ENCODE measurements at regions not wholly inside any gene's neighbourhood (a gene's known extent, or its start where the extent isn't known, plus 50 kb on each side); places are given as distances from the start of the nearest gene placed in this dataset.

- DNase-seq (ENCODE audit: low read depth in 2 of 2, low spot score in 1 of 2): no peak
Observed at GRCh38 chr14:104355101-104356019, 217.0 kb downstream of the KIF26A start.

- DNase-seq (ENCODE audit: low read depth in 2 of 2, low spot score in 1 of 2): no peak
Observed at GRCh38 chr14:104356020-104356737, 217.8 kb downstream of the KIF26A start.

- no peak for DNase-seq (ENCODE audit: low read depth in 2 of 2, low spot score in 1 of 2)
Observed at GRCh38 chr14:104356738-104357688, 218.6 kb downstream of the KIF26A start.

- DNase-seq (ENCODE audit: low read depth in 2 of 2, low spot score in 1 of 2): no peak
Observed at GRCh38 chr14:104357689-104358527, 219.5 kb downstream of the KIF26A start.

- DNase-seq (ENCODE audit: low read depth in 2 of 2, low spot score in 1 of 2): no peak
Observed at GRCh38 chr14:104358528-104359300, 220.3 kb downstream of the KIF26A start.

GRCh38 chr14:104359301-104359968, 220.1 kb upstream of the C14orf180 start:
- DNase-seq (ENCODE audit: low read depth in 2 of 2, low spot score in 1 of 2): no peak

GRCh38 chr14:104359969-104360442, 219.6 kb upstream of the C14orf180 start:
- no peak for DNase-seq (ENCODE audit: low read depth in 2 of 2, low spot score in 1 of 2)

- no peak for DNase-seq (ENCODE audit: low read depth in 2 of 2, low spot score in 1 of 2)
Observed at GRCh38 chr14:104360501-104360900, 219.1 kb upstream of the C14orf180 start.

GRCh38 chr14:104361101-104361591, 218.4 kb upstream of the C14orf180 start:
- DNase-seq (ENCODE audit: low read depth in 2 of 2, low spot score in 1 of 2): no peak

GRCh38 chr14:104361921-104362681, 217.5 kb upstream of the C14orf180 start:
- DNase-seq (ENCODE audit: low read depth in 2 of 2, low spot score in 1 of 2): no peak

GRCh38 chr14:104362761-104363605, 216.6 kb upstream of the C14orf180 start:
- no peak for DNase-seq (ENCODE audit: low read depth in 2 of 2, low spot score in 1 of 2)

GRCh38 chr14:104363891-104364760, 215.4 kb upstream of the C14orf180 start:
- DNase-seq (ENCODE audit: low read depth in 2 of 2, low spot score in 1 of 2): no peak

- no peak for DNase-seq (ENCODE audit: low read depth in 2 of 2, low spot score in 1 of 2)
Observed at GRCh38 chr14:104364830-104365229, 214.7 kb upstream of the C14orf180 start.

- no peak for DNase-seq (ENCODE audit: low read depth in 2 of 2, low spot score in 1 of 2)
Observed at GRCh38 chr14:104366931-104367865, 212.4 kb upstream of the C14orf180 start.
